T-cell (primary cell): ENCODE measurements at regions not wholly inside any gene's neighbourhood (a gene's known extent, or its start where the extent isn't known, plus 50 kb on each side); places are given as distances from the start of the nearest gene placed in this dataset.

Experiments
- ATAC-seq, 4 experiments: fragments of 200-7000 bp in 3 of 4; fragments of 150-1000 bp in 1 of 4; cut with Tn5 transposase; replicated peaks in 1 of 4; 1 replicate in 3 of 4; 2 replicates in 1 of 4; pipeline ENCODE4 v1.10.0; 2021; ENCODE audit warnings: moderate library complexity in 3 of 4, mild to moderate bottlenecking in 2 of 4, moderate number of reproducible peaks in 1 of 4
- CTCF ChIA-PET, 2 donors: fragments of 300-600 bp; sonication (Branson Sonifier 250); formaldehyde crosslinking; loops; one replicate each; lab custom pipeline; 2022; ENCODE audit warnings: antibody characterized with exemption in 2 of 2; lab: Charles Lee
- POLR2A ChIA-PET, 2 donors: fragments of 300-600 bp; sonication (Branson Sonifier 250); formaldehyde crosslinking; loops; one replicate each; lab custom pipeline; 2022; ENCODE audit warnings: antibody characterized with exemption in 2 of 2; lab: Charles Lee
- DNase-seq, 35 experiments: peaks; one replicate each; pipeline versions ENCODE4 v3.0.0 to v3.0.0-alpha.2; 2013 to 2023
- H3K27ac ChIP-seq: one replicate; pipeline ENCODE4 v1.5.1; 2013; ENCODE audit warnings: low read length
- H3K27me3 ChIP-seq, 2 experiments: replicated peaks in 1 of 2; 1 replicate in 1 of 2; 2 replicates in 1 of 2; pipeline versions ENCODE4 v1.6.1 to v1.7.0; 2013; ENCODE audit warnings: low read length in 1 of 2, mixed read lengths in 1 of 2; ENCODE audit not compliant: control insufficient read depth in 2 of 2, insufficient read depth in 2 of 2; ENCODE audit errors: extremely low read depth in 1 of 2
- H3K36me3 ChIP-seq, 2 donors: 1 replicate in 1 of 2; 2 replicates in 1 of 2; pipeline versions ENCODE4 v1.6.1 to v1.7.0; 2013; ENCODE audit warnings: low read length in 1 of 2; ENCODE audit not compliant: control insufficient read depth in 2 of 2, insufficient read depth in 1 of 2; ENCODE audit errors: extremely low read depth in 1 of 2
- H3K4me1 ChIP-seq, 2 experiments: 1 replicate in 1 of 2; 2 replicates in 1 of 2; pipeline versions ENCODE4 v1.6.1 to v1.7.0; 2013; ENCODE audit warnings: low read length in 2 of 2, mixed read lengths in 1 of 2; ENCODE audit not compliant: insufficient read depth in 2 of 2, control insufficient read depth in 1 of 2; ENCODE audit errors: extremely low read depth in 1 of 2
- H3K4me3 ChIP-seq, 2 donors: 1 replicate in 1 of 2; 2 replicates in 1 of 2; pipeline versions ENCODE4 v1.5.1 to v1.7.0; 2013; ENCODE audit warnings: mild to moderate bottlenecking in 2 of 2, low read length in 1 of 2, moderate library complexity in 1 of 2; ENCODE audit not compliant: control insufficient read depth in 1 of 2; ENCODE audit errors: extremely low read depth in 1 of 2
- H3K9me3 ChIP-seq: 2 replicates; pipeline ENCODE4 v1.7.0; 2013
- H3K27ac Mint-ChIP-seq, 2 donors: one replicate each; pipeline ENCODE4 v1.8.0; 2020 to 2021; ENCODE audit warnings: mild to moderate bottlenecking in 2 of 2, mixed read lengths in 2 of 2
- H3K27me3 Mint-ChIP-seq, 2 donors: one replicate each; pipeline ENCODE4 v1.8.0; 2021 to 2022; ENCODE audit warnings: mixed read lengths in 2 of 2
- H3K36me3 Mint-ChIP-seq: one replicate; pipeline ENCODE4 v1.8.0; 2021; ENCODE audit warnings: mixed read lengths
- H3K4me1 Mint-ChIP-seq, 3 donors: one replicate each; pipeline ENCODE4 v1.8.0; 2020 to 2022; ENCODE audit warnings: mixed read lengths in 3 of 3, mild to moderate bottlenecking in 1 of 3
- H3K4me3 Mint-ChIP-seq, 3 donors: one replicate each; pipeline ENCODE4 v1.8.0; 2020 to 2022; ENCODE audit warnings: mild to moderate bottlenecking in 3 of 3, mixed read lengths in 3 of 3, moderate library complexity in 3 of 3
- H3K9me3 Mint-ChIP-seq, 3 donors: one replicate each; pipeline ENCODE4 v1.8.0; 2020 to 2022; ENCODE audit warnings: mixed read lengths in 3 of 3
- WGBS: methylation state at CpG from one replicate; pipeline ENCODE4 v1.1.5; 2013; ENCODE audit warnings: missing lambda C conversion rate; ENCODE audit not compliant: insufficient coverage; 5-methylcytosine and 5-hydroxymethylcytosine counted together

DNA sequence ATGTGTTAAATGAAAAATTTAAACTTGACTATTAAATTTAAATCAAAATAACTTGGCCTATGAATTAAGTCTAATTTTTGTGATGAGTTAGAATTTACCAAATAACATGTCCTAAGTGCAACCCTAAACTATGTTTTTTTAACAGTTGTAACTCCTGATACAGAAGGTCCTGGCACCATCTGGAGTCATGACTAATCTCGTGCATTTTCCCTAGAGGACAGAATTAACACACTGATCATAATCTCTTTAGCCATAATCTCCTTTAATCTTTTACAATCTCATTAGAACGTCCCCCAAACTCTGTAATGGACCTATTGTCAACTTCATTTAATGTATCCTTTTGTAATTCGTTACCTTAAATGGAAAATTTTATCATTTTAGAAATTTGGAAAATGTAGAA lies 100.6 kb downstream of the SUCNR1 start:
- 64% methylated on average over 1 of the region's 3 CpGs for WGBS
- H3K4me1 Mint-ChIP-seq = no peaks in the 10 kb centered on the region
- no peak overlapping the region for H3K27ac Mint-ChIP-seq
- Histone ChIP-seq H3K4me3 (no peak overlapping the region), H3K27ac (no peak overlapping the region), H3K9me3 (no peaks in the 10 kb centered on the region), H3K36me3 (no peaks in the 10 kb centered on the region), H3K4me1 (no peaks in the 10 kb centered on the region), H3K27me3 (no peaks in the 10 kb centered on the region)
- CTCF ChIA-PET = no interaction called here
- H3K4me3 Mint-ChIP-seq = no peak overlapping the region
- peaks cover 0 to 4% of the 10 kb centered on the region in 2 donors for H3K27me3 Mint-ChIP-seq
- H3K9me3 Mint-ChIP-seq = peaks cover 0 to 4% (median 0%) of the 10 kb centered on the region in 3 donors
- ATAC-seq = no peak
- no peak for DNase-seq
- POLR2A ChIA-PET = no interaction called here
- peaks cover 3% of the 10 kb centered on the region for H3K36me3 Mint-ChIP-seq

DNA sequence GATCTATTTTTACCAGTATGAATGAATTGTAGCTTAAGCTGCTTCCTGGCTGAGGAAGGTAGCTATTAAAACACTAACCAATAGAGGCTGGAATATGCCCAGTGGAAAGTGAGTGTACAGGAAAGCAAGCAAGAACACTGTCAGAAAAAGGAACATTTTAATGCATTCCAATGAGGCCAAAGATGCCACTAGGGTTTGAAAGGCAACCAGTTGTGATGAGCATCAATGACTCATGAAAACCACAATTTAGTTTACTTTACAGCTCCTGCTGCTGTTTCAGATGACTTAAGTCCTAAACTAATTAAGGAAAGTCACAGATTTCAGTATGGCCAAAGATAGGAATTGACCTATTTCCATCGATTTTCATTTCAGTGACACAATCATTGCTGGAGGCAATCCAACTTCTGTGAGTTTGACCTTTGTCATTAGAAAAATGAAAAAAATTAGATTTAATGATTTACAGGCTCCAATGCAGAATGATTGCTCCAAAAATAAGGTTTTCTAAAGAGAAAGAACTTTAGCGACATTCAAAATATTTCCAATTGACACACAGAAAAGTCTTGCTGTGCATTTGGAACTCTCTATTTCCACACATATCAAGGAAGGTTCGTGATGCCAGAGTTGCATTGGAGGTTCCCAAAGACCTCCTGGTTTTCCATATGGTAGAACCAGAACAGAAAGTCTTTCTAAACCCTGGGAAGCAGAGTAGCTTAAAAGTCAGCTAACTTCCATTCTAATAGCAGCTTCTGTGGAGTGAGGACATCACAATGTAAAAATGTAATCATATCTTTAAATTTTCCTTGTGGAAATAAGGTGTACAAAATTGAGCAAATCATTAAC lies 103.0 kb downstream of the SUCNR1 start:
- peaks cover 0 to 4% (median 0%) of the 10 kb centered on the region in 3 donors for H3K9me3 Mint-ChIP-seq
- no peak overlapping the region for H3K27ac Mint-ChIP-seq
- Histone ChIP-seq H3K9me3 (no peaks in the 10 kb centered on the region), H3K4me1 (no peaks in the 10 kb centered on the region), H3K27ac (no peak overlapping the region), H3K4me3 (no peak overlapping the region), H3K36me3 (no peaks in the 10 kb centered on the region), H3K27me3 (no peaks in the 10 kb centered on the region)
- H3K27me3 Mint-ChIP-seq = peaks cover 0 to 4% of the 10 kb centered on the region in 2 donors
- H3K4me3 Mint-ChIP-seq = no peak overlapping the region
- H3K4me1 Mint-ChIP-seq = no peaks in the 10 kb centered on the region
- POLR2A ChIA-PET = no interaction called here
- 43% methylated on average over 1 of the region's 3 CpGs for WGBS
- no peak for ATAC-seq
- peaks cover 3% of the 10 kb centered on the region for H3K36me3 Mint-ChIP-seq
- CTCF ChIA-PET = no interaction called here
- DNase-seq = no peak

DNA sequence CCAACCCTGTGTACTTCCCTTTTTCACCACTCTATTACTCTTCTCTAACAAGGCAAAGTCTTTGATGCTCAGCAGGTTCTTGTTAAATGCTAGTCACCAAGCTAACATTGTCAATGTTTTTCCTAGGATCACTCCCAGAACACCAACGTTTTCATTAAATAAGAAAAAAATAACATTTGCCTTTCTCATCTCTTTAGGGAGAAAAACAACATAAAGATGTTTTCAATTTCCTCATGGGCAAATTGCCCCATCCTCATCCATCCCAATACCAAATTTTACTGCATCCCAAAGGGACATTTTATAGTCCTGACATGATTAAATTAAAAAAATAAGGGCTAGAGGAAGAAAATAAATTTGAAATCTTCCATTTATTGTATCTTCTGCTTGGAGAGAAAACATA lies 106.5 kb downstream of the SUCNR1 start:
- no peaks in the 10 kb centered on the region for H3K9me3 ChIP-seq
- POLR2A ChIA-PET = no interaction called here
- H3K36me3 ChIP-seq = no peaks in the 10 kb centered on the region
- H3K27me3 ChIP-seq = no peaks in the 10 kb centered on the region
- Mint-ChIP-seq H3K4me3 (no peak overlapping the region), H3K36me3 (peaks cover 3% of the 10 kb centered on the region), H3K27ac (no peak overlapping the region), H3K9me3 (peaks cover 0 to 8% (median 0%) of the 10 kb centered on the region in 3 donors), H3K27me3 (peaks cover 3 to 4% of the 10 kb centered on the region in 2 donors), H3K4me1 (no peaks in the 10 kb centered on the region)
- CTCF ChIA-PET = interaction anchor here in 1 of 2 donors (0.9 kb wide), 1 partner anchor 457 kb away, joined by 3 read pairs; no protein-coding TSS in a partner anchor
- H3K4me3 ChIP-seq = no peak overlapping the region
- no peaks in the 10 kb centered on the region for H3K4me1 ChIP-seq
- H3K27ac ChIP-seq = no peak overlapping the region
- ATAC-seq = no peak
- no peak for DNase-seq
- WGBS = 25% methylated on average over 1 of the region's 1 CpG

DNA sequence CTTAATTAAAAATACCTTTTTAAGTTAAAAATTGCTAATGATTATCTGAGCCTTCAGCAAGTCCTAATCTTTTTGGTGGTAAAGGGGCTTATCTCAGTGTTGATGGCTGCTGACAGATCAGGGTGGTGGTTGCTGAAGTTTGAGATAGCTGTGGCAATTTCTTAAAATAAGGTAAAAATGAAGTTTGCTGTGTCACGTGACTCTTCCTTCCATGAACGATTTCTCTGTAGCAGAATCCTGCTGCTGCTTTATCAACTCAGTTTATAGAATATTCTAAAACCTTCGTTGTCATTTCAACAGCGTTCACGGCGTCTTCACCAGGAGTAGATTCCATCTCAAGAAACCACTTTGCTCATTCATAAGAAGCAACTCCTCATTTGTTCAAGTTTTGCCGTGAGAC lies 110.1 kb downstream of the SUCNR1 start:
- ChIA-PET CTCF (no interaction called here), POLR2A (no interaction called here)
- Histone ChIP-seq H3K4me3 (no peak overlapping the region), H3K36me3 (no peaks in the 10 kb centered on the region), H3K27ac (no peak overlapping the region), H3K9me3 (no peaks in the 10 kb centered on the region), H3K4me1 (no peaks in the 10 kb centered on the region), H3K27me3 (no peaks in the 10 kb centered on the region)
- Mint-ChIP-seq H3K4me3 (no peak overlapping the region), H3K9me3 (peaks cover 0 to 8% (median 0%) of the 10 kb centered on the region in 3 donors), H3K36me3 (no peaks in the 10 kb centered on the region), H3K27ac (no peak overlapping the region), H3K4me1 (no peaks in the 10 kb centered on the region), H3K27me3 (peaks cover 0 to 3% of the 10 kb centered on the region in 2 donors)
- DNase-seq (no peak), ATAC-seq (no peak)
- WGBS = 96% methylated on average over 5 of the region's 7 CpGs

DNA sequence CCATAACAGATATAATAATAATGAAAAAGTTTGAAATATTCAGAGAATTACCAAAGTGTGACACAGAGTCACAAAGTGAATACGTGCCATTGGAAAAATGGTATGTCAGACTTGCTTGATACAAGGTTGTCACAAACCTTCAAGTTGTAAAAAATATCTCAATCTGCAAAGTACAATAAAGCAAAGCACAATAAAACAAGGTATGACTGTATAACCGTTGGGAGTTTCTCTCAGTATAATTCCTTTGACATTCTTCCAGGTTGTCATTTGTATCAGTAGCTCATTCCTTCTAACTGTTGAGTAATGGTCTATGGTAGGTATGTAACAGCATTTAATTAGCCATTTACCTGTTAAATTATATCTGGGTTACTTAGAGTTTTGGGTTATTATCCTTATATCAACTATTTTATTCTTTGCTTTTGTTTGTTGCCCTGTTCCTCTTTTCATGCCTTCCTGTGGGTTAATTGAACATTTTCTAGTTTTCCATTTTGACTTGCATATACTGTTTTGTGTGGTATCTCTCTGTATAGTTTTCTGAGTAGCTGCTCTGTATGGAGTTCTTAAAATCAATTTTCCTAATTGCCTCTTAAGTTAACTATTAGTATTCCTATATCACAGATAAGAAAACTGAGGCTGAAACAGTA lies 112.5 kb downstream of the SUCNR1 start:
- no peak for ATAC-seq
- H3K27ac ChIP-seq = no peak overlapping the region
- H3K9me3 Mint-ChIP-seq = peaks cover 0 to 8% (median 0%) of the 10 kb centered on the region in 3 donors

DNA sequence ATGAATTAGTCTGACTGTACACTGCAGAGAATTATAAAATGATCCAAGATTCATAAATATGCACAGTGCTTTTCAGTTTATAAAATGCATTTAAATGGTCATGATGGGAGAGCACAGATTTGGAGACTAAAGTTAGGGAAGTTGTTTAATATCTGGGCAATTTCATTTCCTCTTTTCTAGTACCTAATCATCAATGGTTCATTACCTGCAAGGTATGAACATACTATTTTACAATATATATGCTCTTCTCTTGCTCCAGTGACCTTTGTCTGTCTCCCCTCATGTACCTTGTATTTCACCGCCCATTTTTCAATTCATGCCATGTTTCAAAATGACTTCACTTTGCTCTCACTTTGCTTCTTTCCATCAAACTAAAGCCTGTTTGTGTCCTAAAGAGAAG lies 114.5 kb downstream of the SUCNR1 start:
- DNase-seq (no peak), ATAC-seq (no peak)
- Histone ChIP-seq H3K27ac (no peak overlapping the region), H3K36me3 (no peaks in the 10 kb centered on the region), H3K4me3 (no peak overlapping the region), H3K9me3 (no peaks in the 10 kb centered on the region), H3K4me1 (no peaks in the 10 kb centered on the region), H3K27me3 (no peaks in the 10 kb centered on the region)
- peaks cover 0 to 2% of the 10 kb centered on the region in 2 donors for H3K27me3 Mint-ChIP-seq
- no peak overlapping the region for H3K4me3 Mint-ChIP-seq
- ChIA-PET CTCF (no interaction called here), POLR2A (no interaction called here)
- H3K27ac Mint-ChIP-seq = no peak overlapping the region
- WGBS = 100% methylated on average over 1 of the region's 1 CpG
- H3K4me1 Mint-ChIP-seq = no peaks in the 10 kb centered on the region
- H3K9me3 Mint-ChIP-seq = peaks cover 0 to 4% (median 0%) of the 10 kb centered on the region in 3 donors
- no peaks in the 10 kb centered on the region for H3K36me3 Mint-ChIP-seq

More for the DNA sequence above, 112.5 kb downstream of the SUCNR1 start:
- no peak overlapping the region for H3K4me3 ChIP-seq
- no peaks in the 10 kb centered on the region for H3K27me3 ChIP-seq
- no CpG with 5 or more reads among the region's 2 CpGs for WGBS
- H3K27me3 Mint-ChIP-seq = peaks cover 0 to 5% of the 10 kb centered on the region in 2 donors
- no peaks in the 10 kb centered on the region for H3K36me3 ChIP-seq
- no peak for DNase-seq
- H3K4me3 Mint-ChIP-seq = no peak overlapping the region
- no peaks in the 10 kb centered on the region for H3K4me1 Mint-ChIP-seq
- no peaks in the 10 kb centered on the region for H3K9me3 ChIP-seq
- ChIA-PET POLR2A (no interaction called here), CTCF (no interaction called here)
- no peaks in the 10 kb centered on the region for H3K4me1 ChIP-seq
- no peaks in the 10 kb centered on the region for H3K36me3 Mint-ChIP-seq
- H3K27ac Mint-ChIP-seq = no peak overlapping the region
